Stimulated activated CD4-positive, alpha-beta T cell treated with anti-CD3 and anti-CD28 coated beads, Interleukin-2, amount 100 ng/mL, for 48 hours (primary cell): ENCODE measurements at regions not wholly inside any gene's neighbourhood (a gene's known extent, or its start where the extent isn't known, plus 50 kb on each side); places are given as distances from the start of the nearest gene placed in this dataset.
"Not testable (repeated sequence)": the region's sequence is repeated elsewhere in the genome, so short reads cannot be mapped to it uniquely, and the experiment has no call there.

ENCODE experiments used
- DNase-seq, 2 donors: peaks; one replicate each; pipeline ENCODE4 v3.0.0-alpha.2; 2020

DNA sequence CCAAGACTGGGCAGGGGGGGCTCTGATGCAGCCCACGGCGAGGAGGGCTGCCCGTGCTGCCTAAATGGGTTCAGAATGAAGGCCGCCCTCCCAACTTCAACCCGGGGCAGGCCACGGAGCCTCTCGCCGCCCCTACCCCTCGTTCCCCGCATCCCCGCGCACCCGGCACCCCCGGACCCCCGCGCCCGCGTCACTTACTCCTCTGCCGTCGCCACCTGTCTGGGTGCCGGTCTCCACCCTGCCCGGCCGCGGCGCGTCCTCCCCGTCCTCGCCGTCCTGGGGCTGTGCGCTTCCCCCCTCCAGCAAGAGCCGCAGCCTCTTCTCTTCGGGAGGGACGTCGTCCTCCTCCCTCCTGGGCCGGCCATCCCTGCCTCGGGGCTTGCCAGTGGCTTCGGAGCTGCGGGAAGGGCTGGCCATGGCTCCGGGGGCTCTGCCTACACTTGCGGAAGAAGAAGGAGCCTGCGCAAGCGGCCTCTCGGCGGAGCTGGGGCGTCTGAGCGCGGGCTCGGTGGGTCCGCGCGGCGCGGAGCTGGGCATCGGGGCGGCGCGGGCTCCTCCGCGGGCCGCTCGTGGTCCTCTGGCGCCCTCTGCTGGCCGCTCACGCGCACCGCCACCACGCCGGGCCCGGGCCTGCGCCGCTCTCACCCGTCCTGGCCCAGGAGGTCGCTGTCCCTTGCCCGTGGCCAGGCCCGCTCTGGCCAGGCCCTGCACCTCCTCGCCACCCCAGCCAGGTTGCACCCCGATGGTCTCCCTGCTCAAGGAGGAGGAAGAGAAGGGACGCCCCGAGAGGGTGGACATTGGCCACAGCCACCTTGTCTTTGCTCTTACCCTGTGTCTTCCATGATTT is 59.3 kb upstream of the CLEC6A start:
- DNase-seq = peak; percentile 65 to 79

GRCh38 chr12:8397378-8397777 is 58.4 kb upstream of the CLEC6A start:
- not testable (repeated sequence) for DNase-seq

GRCh38 chr12:8399496-8400034 is 56.2 kb upstream of the CLEC6A start:
- DNase-seq = not testable (repeated sequence)

DNA sequence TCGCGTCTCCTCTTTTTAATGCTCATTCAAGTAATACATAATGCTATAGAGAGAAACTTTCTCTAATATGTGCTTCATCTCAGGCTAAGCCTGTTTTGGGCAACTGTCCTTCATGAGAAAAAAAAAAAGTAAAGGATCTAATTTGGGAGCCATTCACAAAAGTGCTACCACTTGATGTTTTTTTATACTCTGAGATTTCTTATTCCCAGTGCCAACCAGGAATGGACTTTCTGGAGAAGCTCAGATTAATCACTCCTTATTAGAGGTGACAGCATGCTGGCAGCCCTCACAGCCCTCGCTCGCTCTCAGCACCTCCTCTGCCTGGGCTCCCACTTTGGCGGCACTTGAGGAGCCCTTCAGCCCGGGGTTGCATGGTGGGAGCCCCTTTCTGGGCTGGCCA is 51.9 kb upstream of the CLEC6A start:
- not testable (repeated sequence) for DNase-seq

DNA sequence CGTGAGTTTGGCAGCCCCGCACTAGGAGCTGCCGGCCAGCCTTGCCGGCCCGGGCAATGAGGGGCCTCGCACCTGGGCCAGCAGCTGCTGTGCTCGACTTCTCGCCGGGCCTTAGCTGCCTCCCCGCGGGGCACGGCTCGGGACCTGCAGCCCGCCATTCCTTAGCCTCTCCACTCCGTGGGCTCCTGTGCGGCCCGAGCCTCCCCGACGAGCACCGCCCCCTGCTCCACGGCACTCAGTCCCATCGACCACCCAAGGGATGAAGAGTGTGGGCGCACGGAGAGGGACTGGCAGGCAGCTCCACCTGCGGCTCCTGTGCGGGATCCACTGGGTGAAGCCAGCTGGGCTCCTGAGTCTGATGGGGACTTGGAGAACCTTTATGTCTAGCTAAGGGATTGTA is 51.4 kb upstream of the CLEC6A start:
- DNase-seq = not testable (repeated sequence)
